ENCODE measurements at regions not wholly inside any gene's neighbourhood (a gene's known extent, or its start where the extent isn't known, plus 50 kb on each side); places are given as distances from the start of the nearest gene placed in this dataset.

DNA sequence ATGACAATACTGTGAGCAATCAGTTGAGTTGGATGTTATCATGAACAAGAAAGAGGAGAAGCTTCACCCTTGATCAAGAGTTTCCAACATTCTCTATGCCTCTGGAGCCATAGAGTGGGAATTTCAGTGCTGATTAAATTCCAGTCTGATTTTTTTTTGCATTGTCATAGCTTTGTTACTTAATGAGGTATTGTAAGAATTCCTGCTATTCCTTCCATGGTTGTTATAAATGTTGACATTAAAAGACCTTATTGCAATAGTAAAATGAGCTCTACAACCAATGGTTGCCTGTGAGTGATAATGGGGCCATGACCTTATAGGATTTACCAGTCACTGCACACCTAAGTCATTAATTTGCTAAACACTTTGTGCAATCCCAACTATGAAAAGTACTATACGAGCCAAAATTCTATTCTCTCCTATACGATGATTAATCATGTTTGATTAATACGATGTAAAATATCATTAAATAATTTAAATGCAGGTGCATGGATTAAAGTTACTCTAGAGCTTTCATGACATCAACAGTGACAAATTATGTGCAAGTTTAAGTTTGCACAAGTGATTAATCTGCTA, 353.2 kb upstream of the KLF6 start:
- TF ChIP-seq POLR2A (IDR thresholded peaks at IDR 0.05; ENCODE audit: low read depth, low read length) (no peak), TAF1 (IDR thresholded peaks at IDR 0.05; ENCODE audit: low read depth, low read length) (no peak)
